ENCODE measurements at regions not wholly inside any gene's neighbourhood (a gene's known extent, or its start where the extent isn't known, plus 50 kb on each side); places are given as distances from the start of the nearest gene placed in this dataset.
A peak's percentile ranks its signal among the peaks of the same experiment; 100 is the strongest.

- DNase-seq (ENCODE audit: low spot score) (peak; percentile 22), ATAC-seq (no peak)
- Mint-ChIP-seq H3K27ac (no peak overlapping the region), H3K9me3 (no peaks in the 10 kb centered on the region), H3K4me3 (no peak overlapping the region), H3K4me1 (ENCODE audit: low read depth in 2 of 2) (no peaks in the 10 kb centered on the region), H3K27me3 (peaks cover 17 to 32% of the 10 kb centered on the region in 2 donors), H3K36me3 (no peaks in the 10 kb centered on the region)
Measured at GRCh38 chr14:93870377-93870776, 56.8 kb upstream of the FAM181A start.

GRCh38 chr14:93869427-93869826 is 57.7 kb upstream of the FAM181A start:
- DNase-seq (ENCODE audit: low spot score) = peak; percentile 5
- Mint-ChIP-seq H3K9me3 (no peaks in the 10 kb centered on the region), H3K36me3 (no peaks in the 10 kb centered on the region), H3K4me3 (no peak overlapping the region), H3K27me3 (peaks cover 17 to 33% of the 10 kb centered on the region in 2 donors), H3K4me1 (ENCODE audit: low read depth in 2 of 2) (no peaks in the 10 kb centered on the region), H3K27ac (no peak overlapping the region)
- ATAC-seq = no peak

GRCh38 chr14:93868165-93868564 is 59.0 kb upstream of the FAM181A start:
- no peak overlapping the region for H3K4me3 Mint-ChIP-seq
- H3K4me1 Mint-ChIP-seq (ENCODE audit: low read depth in 2 of 2) = no peaks in the 10 kb centered on the region
- no peak overlapping the region for H3K27ac Mint-ChIP-seq
- DNase-seq (ENCODE audit: low spot score) = no peak
- H3K27me3 Mint-ChIP-seq = peaks cover 12 to 33% of the 10 kb centered on the region in 2 donors
- no peaks in the 10 kb centered on the region for H3K36me3 Mint-ChIP-seq
- no peak for ATAC-seq
- no peaks in the 10 kb centered on the region for H3K9me3 Mint-ChIP-seq

GRCh38 chr14:93862265-93862664 is 64.9 kb upstream of the FAM181A start:
- H3K27me3 Mint-ChIP-seq = peaks cover 11 to 39% of the 10 kb centered on the region in 2 donors
- no peak for DNase-seq (ENCODE audit: low spot score)
- H3K9me3 Mint-ChIP-seq = no peaks in the 10 kb centered on the region
- H3K4me3 Mint-ChIP-seq = no peak overlapping the region
- H3K36me3 Mint-ChIP-seq = no peaks in the 10 kb centered on the region
- H3K27ac Mint-ChIP-seq = no peak overlapping the region
- no peaks in the 10 kb centered on the region for H3K4me1 Mint-ChIP-seq (ENCODE audit: low read depth in 2 of 2)
- ATAC-seq = no peak

- H3K27me3 Mint-ChIP-seq = peaks cover 15 to 39% of the 10 kb centered on the region in 2 donors
- ATAC-seq (no peak), DNase-seq (ENCODE audit: low spot score) (no peak)
- no peaks in the 10 kb centered on the region for H3K9me3 Mint-ChIP-seq
- no peak overlapping the region for H3K4me3 Mint-ChIP-seq
- H3K36me3 Mint-ChIP-seq = no peaks in the 10 kb centered on the region
- no peaks in the 10 kb centered on the region for H3K4me1 Mint-ChIP-seq (ENCODE audit: low read depth in 2 of 2)
- no peak overlapping the region for H3K27ac Mint-ChIP-seq
Measured at GRCh38 chr14:93861836-93862235, 65.3 kb upstream of the FAM181A start.

- DNase-seq (ENCODE audit: low spot score) (no peak), ATAC-seq (no peak)
- Mint-ChIP-seq H3K4me1 (ENCODE audit: low read depth in 2 of 2) (no peaks in the 10 kb centered on the region), H3K36me3 (no peaks in the 10 kb centered on the region), H3K27me3 (peaks cover 14 to 34% of the 10 kb centered on the region in 2 donors), H3K9me3 (no peaks in the 10 kb centered on the region), H3K4me3 (no peak overlapping the region), H3K27ac (no peak overlapping the region)
Measured at GRCh38 chr14:93859957-93860356, 67.2 kb upstream of the FAM181A start.

- no peak for DNase-seq (ENCODE audit: low spot score)
- ATAC-seq = no peak
- Mint-ChIP-seq H3K36me3 (no peaks in the 10 kb centered on the region), H3K27me3 (peaks cover 14 to 34% of the 10 kb centered on the region in 2 donors), H3K4me3 (no peak overlapping the region), H3K9me3 (no peaks in the 10 kb centered on the region), H3K4me1 (ENCODE audit: low read depth in 2 of 2) (no peaks in the 10 kb centered on the region), H3K27ac (no peak overlapping the region)
Measured at GRCh38 chr14:93858896-93859295, 68.2 kb upstream of the FAM181A start.

- H3K36me3 Mint-ChIP-seq = no peaks in the 10 kb centered on the region
- no peaks in the 10 kb centered on the region for H3K9me3 Mint-ChIP-seq
- no peak overlapping the region for H3K27ac Mint-ChIP-seq
- ATAC-seq = no peak
- H3K27me3 Mint-ChIP-seq = peaks cover 15 to 34% of the 10 kb centered on the region in 2 donors
- no peak for DNase-seq (ENCODE audit: low spot score)
- no peaks in the 10 kb centered on the region for H3K4me1 Mint-ChIP-seq (ENCODE audit: low read depth in 2 of 2)
- no peak overlapping the region for H3K4me3 Mint-ChIP-seq
Measured at GRCh38 chr14:93857500-93858283, 69.4 kb upstream of the PRIMA1 start.

GRCh38 chr14:93857081-93857480 is 68.8 kb upstream of the PRIMA1 start:
- Mint-ChIP-seq H3K9me3 (no peaks in the 10 kb centered on the region), H3K27me3 (peaks cover 21 to 40% of the 10 kb centered on the region in 2 donors), H3K4me1 (ENCODE audit: low read depth in 2 of 2) (no peaks in the 10 kb centered on the region), H3K36me3 (no peaks in the 10 kb centered on the region), H3K4me3 (no peak overlapping the region), H3K27ac (no peak overlapping the region)
- no peak for ATAC-seq
- DNase-seq (ENCODE audit: low spot score) = no peak

GRCh38 chr14:93855737-93856136 is 67.5 kb upstream of the PRIMA1 start:
- H3K27me3 Mint-ChIP-seq = peaks cover 27 to 53% of the 10 kb centered on the region in 2 donors
- H3K36me3 Mint-ChIP-seq = no peaks in the 10 kb centered on the region
- no peaks in the 10 kb centered on the region for H3K4me1 Mint-ChIP-seq (ENCODE audit: low read depth in 2 of 2)
- no peak overlapping the region for H3K27ac Mint-ChIP-seq
- H3K9me3 Mint-ChIP-seq = no peaks in the 10 kb centered on the region
- ATAC-seq (no peak), DNase-seq (ENCODE audit: low spot score) (no peak)
- no peak overlapping the region for H3K4me3 Mint-ChIP-seq

GRCh38 chr14:93847473-93847872 is 59.2 kb upstream of the PRIMA1 start:
- H3K4me1 Mint-ChIP-seq (ENCODE audit: low read depth in 2 of 2) = no peaks in the 10 kb centered on the region
- no peak overlapping the region for H3K4me3 Mint-ChIP-seq
- no peaks in the 10 kb centered on the region for H3K9me3 Mint-ChIP-seq
- H3K27me3 Mint-ChIP-seq = peaks cover 32 to 54% of the 10 kb centered on the region in 2 donors
- no peak overlapping the region for H3K27ac Mint-ChIP-seq
- no peaks in the 10 kb centered on the region for H3K36me3 Mint-ChIP-seq
- DNase-seq (ENCODE audit: low spot score) (no peak), ATAC-seq (no peak)

- no peak for DNase-seq (ENCODE audit: low spot score)
- H3K9me3 Mint-ChIP-seq = no peaks in the 10 kb centered on the region
- H3K4me1 Mint-ChIP-seq (ENCODE audit: low read depth in 2 of 2) = peaks cover 0 to 4% of the 10 kb centered on the region in 2 donors
- no peak overlapping the region for H3K4me3 Mint-ChIP-seq
- H3K27ac Mint-ChIP-seq = no peak overlapping the region
- ATAC-seq = no peak
- no peaks in the 10 kb centered on the region for H3K36me3 Mint-ChIP-seq
- H3K27me3 Mint-ChIP-seq = peaks cover 18 to 29% of the 10 kb centered on the region in 2 donors
Measured at GRCh38 chr14:93838238-93838637, 50.0 kb upstream of the PRIMA1 start.

Data from natural killer cell treated with Interleukin-12 subunit alpha and Interleukin-12 subunit beta and Interleukin-15 and Interleukin-18, amount 100 ng/mL, for 72 hours (primary cell).